ENCODE measurements at regions not wholly inside any gene's neighbourhood (a gene's known extent, or its start where the extent isn't known, plus 50 kb on each side); places are given as distances from the start of the nearest gene placed in this dataset.

- TF ChIP-seq CTCF (IDR thresholded peaks at IDR 0.05) (no peak), POLR2AphosphoS5 (IDR thresholded peaks at IDR 0.05) (no peak)
These were observed 714.0 kb downstream of the EPHA4 start for GRCh38 chr2:220858101-220858500.
